ENCODE measurements at regions not wholly inside any gene's neighbourhood (a gene's known extent, or its start where the extent isn't known, plus 50 kb on each side); places are given as distances from the start of the nearest gene placed in this dataset.

DNA sequence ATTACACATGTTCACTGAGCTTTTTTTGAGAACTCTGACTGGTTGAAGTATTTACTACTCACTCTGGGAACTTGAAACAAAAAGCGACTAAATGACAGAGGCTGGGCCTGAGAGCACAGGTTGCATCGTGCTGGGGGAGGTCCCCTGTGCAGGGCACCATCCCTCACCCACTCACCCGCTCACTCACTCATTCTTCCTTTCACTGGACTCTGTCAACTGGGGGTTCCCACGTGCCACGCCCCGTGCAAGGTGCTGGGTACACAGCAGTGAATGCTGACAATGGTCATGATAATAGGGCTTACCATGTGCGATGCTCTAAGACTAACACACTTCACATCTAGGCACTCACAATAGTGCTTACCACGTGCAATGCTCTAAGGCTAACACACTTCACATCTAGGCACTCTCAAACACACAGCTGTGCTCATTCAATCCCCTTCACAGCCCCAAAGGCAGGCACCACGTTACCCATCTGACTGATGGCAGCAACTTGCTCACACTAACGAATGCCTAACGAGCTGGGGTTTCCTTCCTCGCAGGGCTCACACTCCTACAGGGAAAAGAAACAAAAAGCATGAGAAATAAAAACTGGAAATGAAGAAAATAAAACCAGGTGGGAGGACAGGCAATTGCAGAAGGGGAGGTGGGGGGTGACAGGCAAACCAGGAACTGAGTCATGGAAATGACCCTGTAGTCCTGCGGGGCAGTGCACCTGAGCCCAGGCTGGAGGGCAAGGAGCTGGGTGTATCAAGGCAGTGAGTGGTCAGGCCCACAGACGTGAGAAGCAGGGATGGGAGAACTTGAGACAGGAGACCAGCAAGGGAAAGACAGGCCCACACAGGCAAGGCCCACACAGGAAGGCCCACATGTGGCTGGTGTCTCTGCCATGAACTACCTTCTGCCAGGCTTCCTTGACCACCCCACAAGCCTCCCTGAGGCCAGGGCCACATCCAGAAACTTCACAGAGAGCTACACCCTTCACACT lies 147.0 kb upstream of the FAM20C start:
- no peaks in the 10 kb centered on the region for H3K4me1 Mint-ChIP-seq (ENCODE audit: low read depth, unreplicated experiment)
- no peak for FAIRE-seq
- H3K4me3 Mint-ChIP-seq (ENCODE audit: unreplicated experiment) = no peak overlapping the region
- peaks cover 64% of the 10 kb centered on the region for H3K27me3 Mint-ChIP-seq (ENCODE audit: low read depth, unreplicated experiment)
- no peak overlapping the region for H3K4me3 ChIP-seq (ENCODE audit: insufficient read depth, low read depth, low read length)
- peaks cover 5% of the 10 kb centered on the region for H3K4me1 ChIP-seq (ENCODE audit: insufficient read depth, low read length)
- no peak overlapping the region for H3K9ac ChIP-seq (ENCODE audit: low read length)
- no peak overlapping the region for H3K27ac Mint-ChIP-seq (ENCODE audit: unreplicated experiment)
- DNase-seq (ENCODE audit: low read depth) = no peak
- no peak overlapping the region for H3K4me2 ChIP-seq (ENCODE audit: low read length)
- peaks cover 19% of the 10 kb centered on the region for H3K27me3 ChIP-seq (ENCODE audit: insufficient read depth, low read length)
- H3K9me3 Mint-ChIP-seq (ENCODE audit: unreplicated experiment) = no peaks in the 10 kb centered on the region
- no peaks in the 10 kb centered on the region for H3K79me2 ChIP-seq (ENCODE audit: insufficient read depth, low read length)
- H4K20me1 ChIP-seq (ENCODE audit: insufficient read depth, low read length) = no peaks in the 10 kb centered on the region
- TF ChIP-seq, protein P1, sequence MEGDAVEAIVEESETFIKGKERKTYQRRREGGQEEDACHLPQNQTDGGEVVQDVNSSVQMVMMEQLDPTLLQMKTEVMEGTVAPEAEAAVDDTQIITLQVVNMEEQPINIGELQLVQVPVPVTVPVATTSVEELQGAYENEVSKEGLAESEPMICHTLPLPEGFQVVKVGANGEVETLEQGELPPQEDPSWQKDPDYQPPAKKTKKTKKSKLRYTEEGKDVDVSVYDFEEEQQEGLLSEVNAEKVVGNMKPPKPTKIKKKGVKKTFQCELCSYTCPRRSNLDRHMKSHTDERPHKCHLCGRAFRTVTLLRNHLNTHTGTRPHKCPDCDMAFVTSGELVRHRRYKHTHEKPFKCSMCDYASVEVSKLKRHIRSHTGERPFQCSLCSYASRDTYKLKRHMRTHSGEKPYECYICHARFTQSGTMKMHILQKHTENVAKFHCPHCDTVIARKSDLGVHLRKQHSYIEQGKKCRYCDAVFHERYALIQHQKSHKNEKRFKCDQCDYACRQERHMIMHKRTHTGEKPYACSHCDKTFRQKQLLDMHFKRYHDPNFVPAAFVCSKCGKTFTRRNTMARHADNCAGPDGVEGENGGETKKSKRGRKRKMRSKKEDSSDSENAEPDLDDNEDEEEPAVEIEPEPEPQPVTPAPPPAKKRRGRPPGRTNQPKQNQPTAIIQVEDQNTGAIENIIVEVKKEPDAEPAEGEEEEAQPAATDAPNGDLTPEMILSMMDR (IDR thresholded peaks at IDR 0.05; ENCODE audit: insufficient read depth, low read depth, low read length) = no peak
- no peak for TF ChIP-seq EZH2 (IDR thresholded peaks at IDR 0.05; ENCODE audit: insufficient read depth, low read length)
- no peaks in the 10 kb centered on the region for H3K9me3 ChIP-seq (ENCODE audit: insufficient read depth, low read depth, low read length)
- H3K27ac ChIP-seq (ENCODE audit: low read depth, low read length) = no peak overlapping the region
- no peak overlapping the region for H2AFZ ChIP-seq (ENCODE audit: low read depth, low read length)
- no peaks in the 10 kb centered on the region for H3K36me3 ChIP-seq (ENCODE audit: insufficient read depth, low read length)
- H3K36me3 Mint-ChIP-seq (ENCODE audit: low read depth, unreplicated experiment) = peaks cover 2% of the 10 kb centered on the region

DNA sequence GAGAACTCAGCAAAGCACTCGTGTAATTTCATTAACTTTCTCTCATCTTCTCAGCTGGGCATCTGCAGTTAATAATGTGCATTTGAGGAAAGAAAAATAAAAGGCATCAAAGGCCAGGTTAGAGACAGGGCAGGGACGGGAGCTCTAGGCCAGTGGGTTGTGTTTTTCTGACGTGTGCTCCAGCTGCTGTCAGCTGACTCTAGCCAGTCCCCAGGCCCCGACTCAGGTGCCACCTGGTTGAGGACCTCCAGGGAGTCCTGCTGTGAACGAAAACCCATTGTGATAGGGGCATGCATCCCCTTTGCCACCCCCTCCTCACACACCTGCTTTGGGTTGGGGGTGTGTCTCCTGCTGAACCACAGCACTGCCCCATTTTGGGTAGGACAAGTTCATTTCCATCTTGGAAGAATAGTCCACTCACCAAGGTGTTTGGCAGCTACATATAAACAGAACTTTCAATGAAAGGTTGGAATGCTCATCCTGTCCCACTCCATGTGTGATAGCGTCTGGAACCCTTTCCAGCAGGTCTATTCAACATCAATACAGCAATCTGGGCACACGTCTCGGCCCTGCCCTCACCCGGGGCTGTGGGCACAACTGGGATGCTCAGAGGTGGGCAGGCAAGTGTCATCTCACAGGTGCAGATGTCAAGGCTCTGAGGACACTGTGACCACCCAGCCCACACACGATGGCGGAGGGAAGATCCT lies 146.1 kb upstream of the FAM20C start:
- Histone ChIP-seq H4K20me1 (ENCODE audit: insufficient read depth, low read length) (no peaks in the 10 kb centered on the region), H3K4me1 (ENCODE audit: insufficient read depth, low read length) (peaks cover 5% of the 10 kb centered on the region), H3K79me2 (ENCODE audit: insufficient read depth, low read length) (no peaks in the 10 kb centered on the region), H3K36me3 (ENCODE audit: insufficient read depth, low read length) (no peaks in the 10 kb centered on the region), H3K27me3 (ENCODE audit: insufficient read depth, low read length) (peaks cover 18% of the 10 kb centered on the region), H3K9ac (ENCODE audit: low read length) (no peak overlapping the region), H2AFZ (ENCODE audit: low read depth, low read length) (no peak overlapping the region), H3K9me3 (ENCODE audit: insufficient read depth, low read depth, low read length) (no peaks in the 10 kb centered on the region), H3K4me2 (ENCODE audit: low read length) (no peak overlapping the region), H3K27ac (ENCODE audit: low read depth, low read length) (no peak overlapping the region), H3K4me3 (ENCODE audit: insufficient read depth, low read depth, low read length) (no peak overlapping the region)
- Mint-ChIP-seq H3K4me3 (ENCODE audit: unreplicated experiment) (no peak overlapping the region), H3K9me3 (ENCODE audit: unreplicated experiment) (no peaks in the 10 kb centered on the region), H3K36me3 (ENCODE audit: low read depth, unreplicated experiment) (peaks cover 2% of the 10 kb centered on the region), H3K4me1 (ENCODE audit: low read depth, unreplicated experiment) (no peaks in the 10 kb centered on the region), H3K27ac (ENCODE audit: unreplicated experiment) (no peak overlapping the region), H3K27me3 (ENCODE audit: low read depth, unreplicated experiment) (peaks cover 66% of the 10 kb centered on the region)
- FAIRE-seq (no peak), DNase-seq (ENCODE audit: low read depth) (no peak)
- TF ChIP-seq, protein P1 (IDR thresholded peaks at IDR 0.05; ENCODE audit: insufficient read depth, low read depth, low read length) = no peak
- no peak for TF ChIP-seq EZH2 (IDR thresholded peaks at IDR 0.05; ENCODE audit: insufficient read depth, low read length)
